Stomach (tissue), 8 donors: ENCODE measurements at regions not wholly inside any gene's neighbourhood (a gene's known extent, or its start where the extent isn't known, plus 50 kb on each side); places are given as distances from the start of the nearest gene placed in this dataset.

Source experiments
- DNase-seq, 2 donors: peaks; one replicate each; pipeline versions ENCODE4 v3.0.0 to v3.0.0-alpha.2; 2013 to 2019
- H3K27ac ChIP-seq, 5 donors: fragments of 200-600 bp in 4 of 5; sonication (generic) in 4 of 5; one replicate each; pipeline ENCODE4 v1.5.1; 2013 to 2019; ENCODE audit warnings: mild to moderate bottlenecking in 1 of 5, moderate library complexity in 1 of 5
- H3K27me3 ChIP-seq, 3 donors: fragments of 200-600 bp; sonication (generic); one replicate each; pipeline ENCODE4 v1.5.1; 2017 to 2019; ENCODE audit warnings: mixed run types in 1 of 3
- H3K36me3 ChIP-seq, 4 donors: fragments of 200-600 bp; sonication (generic); 1 replicate in 3 of 4; 2 replicates in 1 of 4; pipeline ENCODE4 v1.5.1; 2016 to 2019
- H3K4me1 ChIP-seq, 4 donors: fragments of 200-600 bp; sonication (generic); one replicate each; pipeline ENCODE4 v1.5.1; 2016 to 2019
- H3K4me3 ChIP-seq, 4 donors: fragments of 200-600 bp; sonication (generic) in 3 of 4; one replicate each; pipeline ENCODE4 v1.5.1; 2016 to 2019; ENCODE audit warnings: mild to moderate bottlenecking in 1 of 4
- H3K9me3 ChIP-seq, 4 donors: fragments of 200-600 bp; sonication (generic); one replicate each; pipeline ENCODE4 v1.5.1; 2016 to 2019
- CTCF ChIP-seq, 7 experiments: fragments of 450-650 bp in 4 of 7; fragments of 200-600 bp in 3 of 7; sonication (generic) in 3 of 7; IDR thresholded peaks; one replicate each; pipeline ENCODE4 v1.5.1; 2016 to 2019; ENCODE audit warnings: antibody characterized with exemption in 7 of 7, control low read depth in 2 of 7, mild to moderate bottlenecking in 1 of 7
- EP300 ChIP-seq: sonication (generic); formaldehyde crosslinking; IDR thresholded peaks from one replicate; pipeline ENCODE4 v1.6.1; 2017; ENCODE audit warnings: antibody characterized with exemption
- POLR2A ChIP-seq, 4 donors: fragments of 450-650 bp; IDR thresholded peaks; one replicate each; pipeline ENCODE4 v1.6.1; 2016; ENCODE audit warnings: antibody characterized with exemption in 4 of 4, control low read depth in 2 of 4, mild to moderate bottlenecking in 1 of 4, moderate library complexity in 1 of 4
- POLR2AphosphoS5 ChIP-seq, 3 donors: sonication (generic); formaldehyde crosslinking; IDR thresholded peaks; one replicate each; pipeline ENCODE4 v1.6.1; 2016; ENCODE audit warnings: antibody characterized with exemption in 3 of 3
- WGBS, 5 donors: extraction: QIAGEN DNeasy Blood & Tissue Kit in 3 of 5; methylation state at CpG; one replicate each; pipeline versions ENCODE4 v1.1.5 to v1.1.7; 2013 to 2018; 5-methylcytosine and 5-hydroxymethylcytosine counted together
- intact Hi-C: fragments of 100-400 bp; cut with DNase I; formaldehyde crosslinking; loops from one replicate; pipeline ENCODE4 v1.15.1; 2023; ENCODE audit warnings: low total_unique reads
- donor health status: healthy with polysubstance abuse.
- donor health status: Bipolar disorder and iron deficiency.
- donor health status: healthy.

GRCh38 chr10:130571674-130572073 is 435.5 kb downstream of the GLRX3 start:
- H3K9me3 ChIP-seq, result peaks cover 0 to 4% (median 0%) of the 10 kb centered on the region in 4 donors
- H3K4me1 ChIP-seq, result no peaks in the 10 kb centered on the region
- no peak for DNase-seq
- TF ChIP-seq EP300, result no peak
- no peak for TF ChIP-seq POLR2AphosphoS5 (IDR thresholded peaks at IDR 0.05)
- TF ChIP-seq POLR2A (IDR thresholded peaks at IDR 0.05), result no peak
- TF ChIP-seq CTCF (IDR thresholded peaks at IDR 0.05), result no peak
- H3K36me3 ChIP-seq, result no peaks in the 10 kb centered on the region
- 81 to 88% (median 87%) methylated on average over 9 of the region's 9 CpGs for WGBS, 5 donors
- H3K27me3 ChIP-seq, result peaks cover 0 to 18% (median 0%) of the 10 kb centered on the region in 3 donors
- no peak overlapping the region for H3K27ac ChIP-seq
- intact Hi-C loops, result no loop called here
- no peak overlapping the region for H3K4me3 ChIP-seq

- intact Hi-C loops, result no loop called here
- no peaks in the 10 kb centered on the region for H3K36me3 ChIP-seq
- H3K27me3 ChIP-seq, result peaks cover 0 to 9% (median 0%) of the 10 kb centered on the region in 3 donors
- H3K9me3 ChIP-seq, result no peaks in the 10 kb centered on the region
- no peak overlapping the region for H3K27ac ChIP-seq
- TF ChIP-seq EP300 (no peak), CTCF (IDR thresholded peaks at IDR 0.05) (no peak), POLR2AphosphoS5 (IDR thresholded peaks at IDR 0.05) (no peak), POLR2A (IDR thresholded peaks at IDR 0.05) (no peak)
- 65 to 76% (median 71%) methylated on average over 6 of the region's 6 CpGs for WGBS, 5 donors
- H3K4me3 ChIP-seq, result no peak overlapping the region
- no peaks in the 10 kb centered on the region for H3K4me1 ChIP-seq
- no peak for DNase-seq
These were observed 437.3 kb downstream of the GLRX3 start for GRCh38 chr10:130573446-130573845.

- intact Hi-C loops, result no loop called here
- TF ChIP-seq POLR2A (IDR thresholded peaks at IDR 0.05) (no peak), EP300 (no peak), POLR2AphosphoS5 (IDR thresholded peaks at IDR 0.05) (no peak), CTCF (IDR thresholded peaks at IDR 0.05) (no peak)
- H3K27me3 ChIP-seq, result peaks cover 0 to 16% (median 0%) of the 10 kb centered on the region in 3 donors
- WGBS, 5 donors, result 74 to 83% (median 78%) methylated on average over 7 of the region's 7 CpGs
- no peak overlapping the region for H3K27ac ChIP-seq
- DNase-seq, result no peak
- no peaks in the 10 kb centered on the region for H3K4me1 ChIP-seq
- H3K4me3 ChIP-seq, result no peak overlapping the region
- H3K9me3 ChIP-seq, result no peaks in the 10 kb centered on the region
- no peaks in the 10 kb centered on the region for H3K36me3 ChIP-seq
These were observed 439.6 kb downstream of the GLRX3 start for GRCh38 chr10:130575756-130576285.

GRCh38 chr10:130576427-130576826 is 440.2 kb downstream of the GLRX3 start:
- TF ChIP-seq POLR2A (IDR thresholded peaks at IDR 0.05) (no peak), POLR2AphosphoS5 (IDR thresholded peaks at IDR 0.05) (no peak), EP300 (no peak), CTCF (IDR thresholded peaks at IDR 0.05) (no peak)
- intact Hi-C loops, result no loop called here
- no peak for DNase-seq
- 69 to 84% (median 73%) methylated on average over 8 of the region's 8 CpGs for WGBS, 5 donors
- Histone ChIP-seq H3K9me3 (no peaks in the 10 kb centered on the region), H3K4me3 (no peak overlapping the region), H3K27me3 (peaks cover 0 to 16% (median 0%) of the 10 kb centered on the region in 3 donors), H3K36me3 (no peaks in the 10 kb centered on the region), H3K27ac (no peak overlapping the region), H3K4me1 (no peaks in the 10 kb centered on the region)
